ENCODE measurements at regions not wholly inside any gene's neighbourhood (a gene's known extent, or its start where the extent isn't known, plus 50 kb on each side); places are given as distances from the start of the nearest gene placed in this dataset.

GRCh38 chr5:73312872-73313510 lies 135.6 kb downstream of the FOXD1 start:
- no peak overlapping the region for H3K4me3 ChIP-seq (ENCODE audit: insufficient read depth, low read depth, low read length)
- H3K27me3 ChIP-seq (ENCODE audit: control insufficient read depth, insufficient read depth, low read length, poor library complexity, severe bottlenecking): peaks cover 57% of the 10 kb centered on the region
- H3K9me3 ChIP-seq (ENCODE audit: control insufficient read depth, low read length): no peaks in the 10 kb centered on the region
- H3K4me1 ChIP-seq (ENCODE audit: control insufficient read depth, insufficient read depth, low read length): peaks cover 7% of the 10 kb centered on the region
- no peaks in the 10 kb centered on the region for H3K36me3 ChIP-seq (ENCODE audit: control insufficient read depth, insufficient read depth, low read length)
- no peak overlapping the region for H3K27ac ChIP-seq (ENCODE audit: insufficient read depth, low read depth, low read length, poor library complexity, severe bottlenecking)
- 78 to 82% methylated on average over 2 of the region's 3 CpGs for WGBS, 2 experiments

GRCh38 chr5:73312146-73312871 lies 136.3 kb downstream of the FOXD1 start:
- WGBS, 2 experiments: 48 to 57% methylated on average over 12 of the region's 13 CpGs
- Histone ChIP-seq H3K27ac (ENCODE audit: insufficient read depth, low read depth, low read length, poor library complexity, severe bottlenecking) (no peak overlapping the region), H3K36me3 (ENCODE audit: control insufficient read depth, insufficient read depth, low read length) (no peaks in the 10 kb centered on the region)

GRCh38 chr5:73311291-73312110 lies 137.1 kb downstream of the FOXD1 start:
- no peak overlapping the region for H3K27ac ChIP-seq (ENCODE audit: insufficient read depth, low read depth, low read length, poor library complexity, severe bottlenecking)
- H3K4me3 ChIP-seq (ENCODE audit: insufficient read depth, low read depth, low read length): no peak overlapping the region
- H3K36me3 ChIP-seq (ENCODE audit: control insufficient read depth, insufficient read depth, low read length): no peaks in the 10 kb centered on the region
- peaks cover 7% of the 10 kb centered on the region for H3K4me1 ChIP-seq (ENCODE audit: control insufficient read depth, insufficient read depth, low read length)
- H3K27me3 ChIP-seq (ENCODE audit: control insufficient read depth, insufficient read depth, low read length, poor library complexity, severe bottlenecking): peaks cover 68% of the 10 kb centered on the region
- no peaks in the 10 kb centered on the region for H3K9me3 ChIP-seq (ENCODE audit: control insufficient read depth, low read length)
- 16 to 24% methylated on average over 31 of the region's 31 CpGs for WGBS, 2 experiments

More at GRCh38 chr5:73312146-73312871, 136.3 kb downstream of the FOXD1 start:
- H3K9me3 ChIP-seq (ENCODE audit: control insufficient read depth, low read length): no peaks in the 10 kb centered on the region
- H3K4me3 ChIP-seq (ENCODE audit: insufficient read depth, low read depth, low read length): no peak overlapping the region
- peaks cover 60% of the 10 kb centered on the region for H3K27me3 ChIP-seq (ENCODE audit: control insufficient read depth, insufficient read depth, low read length, poor library complexity, severe bottlenecking)
- peaks cover 7% of the 10 kb centered on the region for H3K4me1 ChIP-seq (ENCODE audit: control insufficient read depth, insufficient read depth, low read length)

GRCh38 chr5:73307645-73308355 lies 134.8 kb downstream of the TMEM174 start:
- Histone ChIP-seq H3K27ac (ENCODE audit: insufficient read depth, low read depth, low read length, poor library complexity, severe bottlenecking) (no peak overlapping the region), H3K27me3 (ENCODE audit: control insufficient read depth, insufficient read depth, low read length, poor library complexity, severe bottlenecking) (peaks cover 89% of the 10 kb centered on the region), H3K9me3 (ENCODE audit: control insufficient read depth, low read length) (no peaks in the 10 kb centered on the region), H3K36me3 (ENCODE audit: control insufficient read depth, insufficient read depth, low read length) (no peaks in the 10 kb centered on the region), H3K4me1 (ENCODE audit: control insufficient read depth, insufficient read depth, low read length) (peaks cover 15% of the 10 kb centered on the region), H3K4me3 (ENCODE audit: insufficient read depth, low read depth, low read length) (no peak overlapping the region)
- WGBS, 2 experiments: 66 to 76% methylated on average over 2 to 4 of the region's 4 CpGs

GRCh38 chr5:73306741-73307275 lies 133.8 kb downstream of the TMEM174 start:
- Histone ChIP-seq H3K27me3 (ENCODE audit: control insufficient read depth, insufficient read depth, low read length, poor library complexity, severe bottlenecking) (peaks cover 89% of the 10 kb centered on the region), H3K27ac (ENCODE audit: insufficient read depth, low read depth, low read length, poor library complexity, severe bottlenecking) (no peak overlapping the region), H3K9me3 (ENCODE audit: control insufficient read depth, low read length) (no peaks in the 10 kb centered on the region), H3K4me3 (ENCODE audit: insufficient read depth, low read depth, low read length) (no peak overlapping the region), H3K4me1 (ENCODE audit: control insufficient read depth, insufficient read depth, low read length) (peaks cover 15% of the 10 kb centered on the region), H3K36me3 (ENCODE audit: control insufficient read depth, insufficient read depth, low read length) (no peaks in the 10 kb centered on the region)
- WGBS, 2 experiments: 90 to 95% methylated on average over 7 of the region's 7 CpGs

- Histone ChIP-seq H3K4me1 (ENCODE audit: control insufficient read depth, insufficient read depth, low read length) (peaks cover 15% of the 10 kb centered on the region), H3K4me3 (ENCODE audit: insufficient read depth, low read depth, low read length) (no peak overlapping the region), H3K36me3 (ENCODE audit: control insufficient read depth, insufficient read depth, low read length) (no peaks in the 10 kb centered on the region), H3K27me3 (ENCODE audit: control insufficient read depth, insufficient read depth, low read length, poor library complexity, severe bottlenecking) (peaks cover 89% of the 10 kb centered on the region), H3K27ac (ENCODE audit: insufficient read depth, low read depth, low read length, poor library complexity, severe bottlenecking) (no peak overlapping the region), H3K9me3 (ENCODE audit: control insufficient read depth, low read length) (no peaks in the 10 kb centered on the region)
- WGBS, 2 experiments: 81 to 83% methylated on average over 4 of the region's 4 CpGs
Observed at GRCh38 chr5:73306078-73306719, 133.2 kb downstream of the TMEM174 start.

GRCh38 chr5:73305386-73305785 lies 132.4 kb downstream of the TMEM174 start:
- H3K9me3 ChIP-seq (ENCODE audit: control insufficient read depth, low read length): no peaks in the 10 kb centered on the region
- H3K36me3 ChIP-seq (ENCODE audit: control insufficient read depth, insufficient read depth, low read length): no peaks in the 10 kb centered on the region
- peaks cover 19% of the 10 kb centered on the region for H3K4me1 ChIP-seq (ENCODE audit: control insufficient read depth, insufficient read depth, low read length)
- no peak overlapping the region for H3K27ac ChIP-seq (ENCODE audit: insufficient read depth, low read depth, low read length, poor library complexity, severe bottlenecking)
- 89 to 92% methylated on average over 3 of the region's 3 CpGs for WGBS, 2 experiments
- peaks cover 89% of the 10 kb centered on the region for H3K27me3 ChIP-seq (ENCODE audit: control insufficient read depth, insufficient read depth, low read length, poor library complexity, severe bottlenecking)
- no peak overlapping the region for H3K4me3 ChIP-seq (ENCODE audit: insufficient read depth, low read depth, low read length)

GRCh38 chr5:73304381-73304780 lies 131.4 kb downstream of the TMEM174 start:
- Histone ChIP-seq H3K9me3 (ENCODE audit: control insufficient read depth, low read length) (no peaks in the 10 kb centered on the region), H3K4me3 (ENCODE audit: insufficient read depth, low read depth, low read length) (no peak overlapping the region), H3K27ac (ENCODE audit: insufficient read depth, low read depth, low read length, poor library complexity, severe bottlenecking) (no peak overlapping the region), H3K36me3 (ENCODE audit: control insufficient read depth, insufficient read depth, low read length) (no peaks in the 10 kb centered on the region), H3K4me1 (ENCODE audit: control insufficient read depth, insufficient read depth, low read length) (peaks cover 25% of the 10 kb centered on the region), H3K27me3 (ENCODE audit: control insufficient read depth, insufficient read depth, low read length, poor library complexity, severe bottlenecking) (peaks cover 89% of the 10 kb centered on the region)
- 87 to 89% methylated on average over 2 of the region's 2 CpGs for WGBS, 2 experiments

Data from ectodermal cell (in vitro differentiated cells).